ENCODE measurements at regions not wholly inside any gene's neighbourhood (a gene's known extent, or its start where the extent isn't known, plus 50 kb on each side); places are given as distances from the start of the nearest gene placed in this dataset.

DNA sequence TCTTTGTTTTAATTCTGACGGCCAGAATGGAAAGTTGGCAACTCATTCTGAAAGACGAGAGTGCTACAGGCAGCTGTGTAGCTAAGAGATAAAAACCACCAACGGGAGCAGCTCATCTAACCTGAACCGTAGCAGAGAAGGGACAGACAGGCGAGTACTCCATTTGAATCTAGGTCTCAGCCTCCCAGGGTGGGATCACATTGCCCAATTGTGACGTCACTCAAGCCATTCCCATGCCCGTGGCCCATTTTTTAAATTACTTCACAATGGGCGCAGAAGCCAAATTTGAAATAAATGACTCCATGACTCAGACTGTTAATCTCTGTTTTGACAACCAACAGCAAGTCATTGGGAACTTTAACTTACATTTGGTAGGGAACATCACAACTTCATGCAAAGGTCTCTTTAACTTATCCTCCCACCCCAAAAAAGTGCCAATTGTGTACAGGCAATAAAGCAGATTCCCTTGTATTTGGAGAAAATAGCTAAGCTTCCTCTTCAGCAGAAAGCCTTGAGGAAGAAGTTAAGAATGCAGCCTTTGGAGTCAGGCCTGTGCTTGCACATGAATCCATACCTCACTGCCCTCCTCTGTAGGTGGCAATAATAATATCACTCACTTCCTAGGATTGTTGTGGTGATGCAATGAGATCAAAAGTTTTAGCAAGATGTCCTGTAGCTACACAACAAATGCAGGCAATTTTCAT, 93.2 kb upstream of the KIF5B start:
- H3K27me3 ChIP-seq (replicated peaks; ENCODE audit: insufficient read depth), result no peaks in the 10 kb centered on the region
- DNase-seq (ENCODE audit: low spot score), result no peak
- intact Hi-C loops (cut with DNase I), result no loop called here
- H3K27ac ChIP-seq, result no peak overlapping the region
- TF ChIP-seq, protein P1, sequence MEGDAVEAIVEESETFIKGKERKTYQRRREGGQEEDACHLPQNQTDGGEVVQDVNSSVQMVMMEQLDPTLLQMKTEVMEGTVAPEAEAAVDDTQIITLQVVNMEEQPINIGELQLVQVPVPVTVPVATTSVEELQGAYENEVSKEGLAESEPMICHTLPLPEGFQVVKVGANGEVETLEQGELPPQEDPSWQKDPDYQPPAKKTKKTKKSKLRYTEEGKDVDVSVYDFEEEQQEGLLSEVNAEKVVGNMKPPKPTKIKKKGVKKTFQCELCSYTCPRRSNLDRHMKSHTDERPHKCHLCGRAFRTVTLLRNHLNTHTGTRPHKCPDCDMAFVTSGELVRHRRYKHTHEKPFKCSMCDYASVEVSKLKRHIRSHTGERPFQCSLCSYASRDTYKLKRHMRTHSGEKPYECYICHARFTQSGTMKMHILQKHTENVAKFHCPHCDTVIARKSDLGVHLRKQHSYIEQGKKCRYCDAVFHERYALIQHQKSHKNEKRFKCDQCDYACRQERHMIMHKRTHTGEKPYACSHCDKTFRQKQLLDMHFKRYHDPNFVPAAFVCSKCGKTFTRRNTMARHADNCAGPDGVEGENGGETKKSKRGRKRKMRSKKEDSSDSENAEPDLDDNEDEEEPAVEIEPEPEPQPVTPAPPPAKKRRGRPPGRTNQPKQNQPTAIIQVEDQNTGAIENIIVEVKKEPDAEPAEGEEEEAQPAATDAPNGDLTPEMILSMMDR (IDR thresholded peaks at IDR 0.05), result peak in 1 of 4 experiments; percentile 9
- no peak for TF ChIP-seq POLR2AphosphoS5 (IDR thresholded peaks at IDR 0.05)
- H3K4me1 ChIP-seq (replicated peaks), result no peaks in the 10 kb centered on the region
- no peaks in the 10 kb centered on the region for H3K9me3 ChIP-seq
- WGBS, result 19% methylated on average over 8 of the region's 8 CpGs
- H3K4me3 ChIP-seq, result no peak overlapping the region
- no peaks in the 10 kb centered on the region for H3K36me3 ChIP-seq

DNA sequence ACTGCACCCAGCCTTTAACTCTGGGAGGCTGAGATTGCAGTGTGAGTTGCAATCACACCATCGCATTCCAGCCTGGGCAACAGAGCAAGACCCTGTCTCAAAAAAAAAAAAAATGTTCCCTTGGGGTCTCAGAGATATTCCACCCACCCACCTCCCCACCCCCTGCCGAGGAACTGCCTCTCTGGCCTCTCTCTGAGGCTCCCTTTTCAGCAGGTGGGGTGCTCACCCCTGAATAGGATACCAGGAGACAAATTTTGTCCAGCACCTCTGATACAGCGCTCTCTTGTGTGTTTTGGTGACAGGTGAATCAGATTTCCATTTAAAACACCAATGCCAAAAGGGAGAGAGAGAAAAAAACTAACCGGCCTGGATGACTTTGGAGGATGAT, 92.6 kb upstream of the KIF5B start:
- H3K4me3 ChIP-seq, result no peak overlapping the region
- intact Hi-C loops (cut with DNase I), result no loop called here
- H3K4me1 ChIP-seq (replicated peaks), result no peaks in the 10 kb centered on the region
- H3K36me3 ChIP-seq, result no peaks in the 10 kb centered on the region
- DNase-seq (ENCODE audit: low spot score), result no peak
- no peaks in the 10 kb centered on the region for H3K27me3 ChIP-seq (replicated peaks; ENCODE audit: insufficient read depth)
- 59% methylated on average over 3 of the region's 4 CpGs for WGBS
- no peaks in the 10 kb centered on the region for H3K9me3 ChIP-seq
- no peak overlapping the region for H3K27ac ChIP-seq
- TF ChIP-seq, protein P1 (IDR thresholded peaks at IDR 0.05), result no peak
- TF ChIP-seq POLR2AphosphoS5 (IDR thresholded peaks at IDR 0.05) (no peak), POLR2A (IDR thresholded peaks at IDR 0.05) (no peak)

DNA sequence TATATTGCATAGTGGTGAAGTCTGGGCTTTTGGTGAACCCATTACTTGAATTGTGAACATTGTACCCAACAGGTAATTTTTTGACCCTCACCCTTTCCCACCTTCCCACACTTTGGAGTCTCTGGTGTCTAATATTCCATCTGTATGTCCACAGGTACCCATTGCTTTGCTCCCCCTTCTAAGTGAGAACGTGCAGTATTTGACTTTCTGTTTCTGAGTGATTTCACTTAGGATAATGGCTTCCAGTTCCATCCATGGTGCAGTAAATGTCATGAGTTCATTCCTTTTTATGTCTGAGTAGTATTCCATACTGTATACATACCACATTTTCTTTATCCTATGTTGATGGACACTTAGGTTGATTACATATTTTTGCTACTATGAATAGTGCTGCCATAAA, 91.5 kb upstream of the KIF5B start:
- intact Hi-C loops (cut with DNase I), result no loop called here
- Histone ChIP-seq H3K9me3 (no peaks in the 10 kb centered on the region), H3K27me3 (replicated peaks; ENCODE audit: insufficient read depth) (no peaks in the 10 kb centered on the region), H3K4me3 (no peak overlapping the region), H3K27ac (no peak overlapping the region), H3K4me1 (replicated peaks) (no peaks in the 10 kb centered on the region), H3K36me3 (no peaks in the 10 kb centered on the region)
- TF ChIP-seq POLR2A (IDR thresholded peaks at IDR 0.05), result no peak
- TF ChIP-seq, protein P1 (IDR thresholded peaks at IDR 0.05), result no peak
- no peak for TF ChIP-seq POLR2AphosphoS5 (IDR thresholded peaks at IDR 0.05)
- 93% methylated on average over 1 of the region's 1 CpG for WGBS
- no peak for DNase-seq (ENCODE audit: low spot score)

DNA sequence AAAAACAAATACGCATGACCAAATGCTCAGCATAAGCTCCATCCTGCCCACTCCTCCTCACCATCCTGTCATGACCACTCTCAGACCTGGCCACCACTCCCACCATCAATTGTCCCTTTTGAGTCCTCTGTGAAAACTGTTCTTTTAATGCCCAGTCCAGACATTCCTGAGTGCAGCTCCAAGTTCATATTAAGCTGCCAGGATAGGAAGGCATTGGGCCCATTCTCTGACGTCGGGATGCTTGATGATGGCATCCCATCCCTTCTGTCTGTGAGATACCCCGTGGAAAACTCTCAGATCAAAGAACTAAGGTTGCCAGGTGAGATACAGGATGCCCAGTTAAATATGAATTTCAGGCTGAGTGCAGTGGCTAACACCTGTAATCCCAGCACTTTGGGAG, 89.9 kb upstream of the KIF5B start:
- Histone ChIP-seq H3K27ac (no peak overlapping the region), H3K4me3 (no peak overlapping the region), H3K4me1 (replicated peaks) (no peaks in the 10 kb centered on the region), H3K9me3 (no peaks in the 10 kb centered on the region), H3K36me3 (no peaks in the 10 kb centered on the region), H3K27me3 (replicated peaks; ENCODE audit: insufficient read depth) (no peaks in the 10 kb centered on the region)
- TF ChIP-seq, protein P1 (IDR thresholded peaks at IDR 0.05), result no peak
- TF ChIP-seq POLR2AphosphoS5 (IDR thresholded peaks at IDR 0.05) (no peak), POLR2A (IDR thresholded peaks at IDR 0.05) (no peak)
- DNase-seq (ENCODE audit: low spot score), result no peak
- 89% methylated on average over 4 of the region's 4 CpGs for WGBS
- intact Hi-C loops (cut with DNase I), result no loop called here

All from prostate gland (tissue), 2 donors.